K562 (cell line): ENCODE measurements at regions not wholly inside any gene's neighbourhood (a gene's known extent, or its start where the extent isn't known, plus 50 kb on each side); places are given as distances from the start of the nearest gene placed in this dataset.

Experiments
- BHLHE40 ChIP-seq: IDR thresholded peaks from 2 replicates; pipeline ENCODE4 v1.6.1; 2011; ENCODE audit warnings: low read length, improper control_type of control experiment
- BRD4 ChIP-seq: fragments of 200-600 bp; sonication (generic); IDR thresholded peaks from 2 replicates; pipeline ENCODE4 v1.6.1; 2017; ENCODE audit warnings: inconsistent platforms

- TF ChIP-seq BRD4 (no peak), BHLHE40 (no peak)
Observed at GRCh38 chr5:4188704-4189103, 593.1 kb downstream of the IRX1 start.
